D721Med (cell line): ENCODE measurements at regions not wholly inside any gene's neighbourhood (a gene's known extent, or its start where the extent isn't known, plus 50 kb on each side); places are given as distances from the start of the nearest gene placed in this dataset.

Source experiments
- DNase-seq: peaks from one replicate; pipeline ENCODE4 v3.0.0; 2011; ENCODE audit warnings: low spot score; ENCODE audit not compliant: insufficient read length
- FAIRE-seq: peaks from 2 replicates; lab custom pipeline; 2011; peaks lifted over from hg19 to GRCh38; lab: Jason Lieb, UNC
- CTCF ChIP-seq: IDR thresholded peaks from 2 replicates; pipeline ENCODE4 v1.5.1; 2012; ENCODE audit warnings: mild to moderate bottlenecking, control low read depth; ENCODE audit not compliant: insufficient read depth; ENCODE audit errors: missing control alignments

DNA sequence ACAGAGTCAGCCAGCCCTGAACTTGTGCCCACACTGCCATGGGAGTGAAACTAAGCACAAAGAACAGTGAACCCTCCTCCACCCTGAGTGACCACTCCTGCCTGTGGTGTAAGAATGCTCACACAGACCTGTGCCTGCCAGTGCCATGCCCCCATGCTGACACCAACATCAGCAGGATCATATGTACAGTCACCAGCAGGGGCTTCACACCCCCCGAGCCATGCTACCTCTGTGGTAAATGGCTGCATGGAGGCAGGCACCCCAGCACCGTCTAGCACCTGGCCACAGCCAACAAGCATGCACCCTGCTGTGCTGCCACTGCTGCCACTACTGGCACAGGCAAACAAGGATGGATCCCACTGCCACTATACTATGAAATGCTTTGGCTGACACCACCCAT, 344.4 kb upstream of the CCDC196 start:
- no peak for TF ChIP-seq CTCF
- FAIRE-seq (no peak), DNase-seq (no peak)

DNA sequence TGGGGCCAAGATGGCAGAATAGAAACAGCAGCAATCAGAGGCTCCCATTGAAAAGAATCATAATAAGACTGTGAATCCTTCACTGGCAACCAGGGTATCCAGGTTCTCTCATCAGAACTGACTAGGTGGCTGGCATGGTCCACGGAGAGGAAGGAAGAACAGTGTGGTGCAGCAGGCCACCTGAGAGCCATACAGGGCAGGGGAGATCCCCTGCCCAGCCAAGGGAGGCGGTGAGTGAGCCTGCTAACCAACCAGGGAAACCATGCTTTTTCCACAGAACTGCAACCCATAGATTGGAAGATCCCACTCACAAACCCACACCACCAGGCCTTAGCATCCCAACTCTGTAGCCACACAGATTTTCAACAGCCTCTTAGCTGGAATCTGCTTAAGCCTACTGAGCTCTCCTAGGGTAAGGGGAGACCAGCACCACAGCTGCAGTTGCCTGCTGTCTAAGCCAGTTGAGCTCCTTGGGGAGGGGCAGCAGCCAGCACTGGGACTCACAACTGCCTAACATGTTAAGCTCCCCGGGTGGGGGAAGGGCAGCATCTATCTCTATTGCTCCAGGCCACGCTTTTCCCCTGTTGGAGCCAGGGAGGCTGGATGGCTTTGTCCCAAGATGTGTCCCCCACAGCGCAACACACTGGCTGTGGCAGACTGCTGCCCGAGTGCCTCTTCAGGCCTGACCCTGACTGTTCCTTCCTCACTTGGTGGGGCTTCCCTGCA, 342.6 kb upstream of the CCDC196 start:
- no peak for TF ChIP-seq CTCF
- DNase-seq (no peak), FAIRE-seq (no peak)

DNA sequence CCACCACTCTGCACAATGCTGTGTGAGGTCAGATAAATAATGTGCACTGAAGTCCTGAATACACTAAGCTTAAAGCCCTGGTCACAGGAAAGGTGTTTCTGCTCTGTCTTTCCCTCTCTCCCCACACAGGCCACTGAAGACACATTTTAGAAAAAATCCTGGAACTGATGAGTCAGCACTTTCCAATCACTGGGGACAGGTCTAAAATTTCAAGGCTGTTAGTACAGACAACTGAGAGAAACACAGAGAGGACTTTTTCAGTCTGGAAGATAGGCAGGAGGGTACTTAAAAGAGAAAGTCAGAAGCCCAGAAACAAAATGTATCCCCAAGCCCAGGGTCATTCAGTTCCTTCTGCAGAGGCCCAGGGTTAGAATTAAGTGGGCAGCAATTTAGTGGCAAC, 333.9 kb upstream of the CCDC196 start:
- TF ChIP-seq CTCF, result no peak
- FAIRE-seq, result no peak
- DNase-seq, result no peak

DNA sequence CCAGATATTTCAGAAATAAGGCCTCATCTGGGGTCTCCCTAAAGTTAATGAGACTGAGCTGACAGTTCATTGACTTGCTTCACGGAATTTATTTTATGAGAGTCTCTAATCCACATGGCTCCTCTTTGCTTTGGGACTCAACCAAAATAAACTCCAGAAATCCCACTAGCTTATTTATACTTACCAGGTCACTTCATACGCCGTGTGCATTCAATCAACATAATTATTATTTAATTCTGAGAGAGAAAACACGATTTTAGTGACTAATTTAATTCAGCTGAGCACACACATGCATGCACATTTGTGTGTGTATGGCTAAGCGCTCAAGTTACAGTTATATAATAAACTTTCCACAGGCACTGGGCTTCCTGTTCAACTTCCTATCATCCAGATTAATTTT, 333.4 kb upstream of the CCDC196 start:
- TF ChIP-seq CTCF, result no peak
- no peak for DNase-seq
- no peak for FAIRE-seq

- DNase-seq (no peak), FAIRE-seq (no peak)
- TF ChIP-seq CTCF, result no peak
Observed at GRCh38 chr14:66163023-66163422, 323.1 kb upstream of the CCDC196 start.

DNA sequence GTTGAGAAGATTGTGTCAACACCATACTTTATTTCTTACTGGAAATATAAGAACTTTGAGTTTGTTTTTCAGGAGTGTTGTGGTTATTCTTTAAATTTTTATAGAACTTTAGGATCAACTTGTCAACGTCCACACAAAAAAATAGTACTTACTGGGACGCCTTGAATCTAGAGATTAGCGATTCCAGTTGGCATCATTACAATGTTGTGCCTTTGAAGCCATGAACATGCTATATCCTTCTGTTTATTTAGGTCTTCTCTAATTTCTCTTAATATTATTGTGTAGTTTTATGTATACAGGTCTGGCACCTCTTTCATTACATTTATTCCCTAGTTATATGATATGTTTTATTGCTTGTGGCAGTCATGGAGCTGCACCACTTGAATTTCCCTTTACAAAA, 320.8 kb upstream of the CCDC196 start:
- DNase-seq, result no peak
- TF ChIP-seq CTCF, result no peak
- FAIRE-seq, result no peak

DNA sequence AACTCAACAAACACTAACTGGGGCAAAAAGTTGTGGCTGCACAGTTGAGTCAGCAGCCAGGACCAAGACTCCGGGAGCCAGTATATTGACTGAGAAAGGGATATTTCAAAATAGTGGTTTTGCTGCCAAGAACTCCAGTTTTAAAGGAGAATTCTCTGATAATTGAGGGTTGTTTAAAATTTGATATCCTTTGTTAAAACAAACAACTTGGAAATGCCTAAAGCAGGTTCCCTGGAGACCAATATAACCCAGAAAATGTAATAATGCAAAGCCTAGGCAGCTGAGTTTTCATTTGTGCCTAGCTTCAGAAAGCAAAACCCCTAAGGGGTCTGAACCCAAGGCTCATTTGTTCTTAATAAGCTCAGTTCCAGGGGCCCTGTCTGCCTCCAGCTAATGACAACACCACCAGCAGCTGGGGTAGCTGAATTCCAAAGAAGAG, 311.7 kb upstream of the CCDC196 start:
- FAIRE-seq (no peak), DNase-seq (no peak)
- no peak for TF ChIP-seq CTCF
